Glutamatergic neuron (in vitro differentiated cells): ENCODE measurements at regions not wholly inside any gene's neighbourhood (a gene's known extent, or its start where the extent isn't known, plus 50 kb on each side); places are given as distances from the start of the nearest gene placed in this dataset.

Experiments
- DNase-seq: peaks from one replicate; pipeline ENCODE4 v3.0.0; 2022
- H3K27ac Mint-ChIP-seq: one replicate; pipeline ENCODE4 v1.8.0; 2020; ENCODE audit warnings: mild to moderate bottlenecking, mixed read lengths, inconsistent platforms; ENCODE audit not compliant: unreplicated experiment
- H3K27me3 Mint-ChIP-seq: one replicate; pipeline ENCODE4 v1.8.0; 2020; ENCODE audit warnings: mild to moderate bottlenecking, moderate library complexity, mixed read lengths, inconsistent platforms; ENCODE audit not compliant: unreplicated experiment
- H3K36me3 Mint-ChIP-seq: one replicate; pipeline ENCODE4 v1.8.0; 2020; ENCODE audit warnings: mild to moderate bottlenecking, mixed read lengths, inconsistent platforms; ENCODE audit not compliant: unreplicated experiment
- H3K4me1 Mint-ChIP-seq: one replicate; pipeline ENCODE4 v1.8.0; 2020; ENCODE audit warnings: mild to moderate bottlenecking, low read depth, mixed read lengths, inconsistent platforms; ENCODE audit not compliant: unreplicated experiment
- H3K4me3 Mint-ChIP-seq: one replicate; pipeline ENCODE4 v1.8.0; 2020; ENCODE audit warnings: mild to moderate bottlenecking, mixed read lengths, inconsistent platforms; ENCODE audit not compliant: unreplicated experiment
- H3K9me3 Mint-ChIP-seq: one replicate; pipeline ENCODE4 v1.8.0; 2020; ENCODE audit warnings: mild to moderate bottlenecking, moderate library complexity, mixed read lengths, inconsistent platforms; ENCODE audit not compliant: unreplicated experiment
- TF ChIP-seq, protein P1 (sequence below): fragments of 200-600 bp; sonication (generic); IDR thresholded peaks from one replicate; pipeline ENCODE4 v1.5.0; 2021; ENCODE audit not compliant: partially characterized antibody, unreplicated experiment

DNA sequence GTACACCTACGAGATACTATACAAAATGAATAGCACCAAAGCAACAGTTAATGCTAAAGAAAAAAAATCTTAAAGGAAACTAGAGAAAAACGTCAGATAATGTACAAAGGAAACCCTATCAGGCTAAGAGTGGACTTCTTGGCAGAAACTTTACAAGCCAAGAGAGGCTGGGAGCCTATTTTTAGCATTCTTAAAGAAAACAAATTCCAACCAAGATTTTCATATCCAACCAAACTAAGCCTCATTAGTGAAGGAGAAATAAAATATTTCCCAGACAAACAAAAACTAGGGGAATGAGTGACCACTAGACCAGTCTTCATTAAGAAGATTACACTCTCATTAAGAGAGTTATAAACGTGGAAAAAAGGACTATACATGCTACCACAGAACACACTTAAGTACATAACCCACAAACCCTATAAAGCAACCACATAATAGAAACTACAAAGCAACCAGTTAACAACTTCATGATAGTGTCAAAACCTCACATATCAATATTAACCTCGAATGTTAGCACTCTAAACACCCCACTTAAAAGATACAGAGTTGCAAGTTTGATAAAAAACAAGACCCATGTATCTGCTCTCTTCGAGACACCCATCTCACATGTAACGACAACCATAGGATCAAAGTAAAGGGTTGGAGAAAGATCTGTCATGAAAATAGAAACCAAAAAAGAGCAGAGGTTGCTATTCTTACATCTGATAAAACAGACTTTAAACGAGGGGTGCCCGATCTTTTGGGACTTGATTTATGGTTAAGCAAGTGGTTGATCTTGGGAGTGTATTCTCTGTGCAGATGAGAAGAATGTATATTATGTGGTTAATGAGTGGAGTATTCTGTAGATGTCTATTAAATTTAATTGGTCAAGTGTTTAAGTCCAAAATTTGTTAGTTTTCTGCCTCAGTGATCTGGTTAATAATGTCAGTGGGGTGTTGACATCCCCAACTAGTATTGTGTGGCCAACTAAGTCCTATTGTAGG lies 1301.4 kb downstream of the PLA2G4A start:
- Mint-ChIP-seq H3K9me3 (no peaks in the 10 kb centered on the region), H3K27ac (no peak overlapping the region), H3K36me3 (no peaks in the 10 kb centered on the region), H3K4me1 (no peaks in the 10 kb centered on the region), H3K27me3 (no peaks in the 10 kb centered on the region), H3K4me3 (no peak overlapping the region)
- TF ChIP-seq, protein P1, sequence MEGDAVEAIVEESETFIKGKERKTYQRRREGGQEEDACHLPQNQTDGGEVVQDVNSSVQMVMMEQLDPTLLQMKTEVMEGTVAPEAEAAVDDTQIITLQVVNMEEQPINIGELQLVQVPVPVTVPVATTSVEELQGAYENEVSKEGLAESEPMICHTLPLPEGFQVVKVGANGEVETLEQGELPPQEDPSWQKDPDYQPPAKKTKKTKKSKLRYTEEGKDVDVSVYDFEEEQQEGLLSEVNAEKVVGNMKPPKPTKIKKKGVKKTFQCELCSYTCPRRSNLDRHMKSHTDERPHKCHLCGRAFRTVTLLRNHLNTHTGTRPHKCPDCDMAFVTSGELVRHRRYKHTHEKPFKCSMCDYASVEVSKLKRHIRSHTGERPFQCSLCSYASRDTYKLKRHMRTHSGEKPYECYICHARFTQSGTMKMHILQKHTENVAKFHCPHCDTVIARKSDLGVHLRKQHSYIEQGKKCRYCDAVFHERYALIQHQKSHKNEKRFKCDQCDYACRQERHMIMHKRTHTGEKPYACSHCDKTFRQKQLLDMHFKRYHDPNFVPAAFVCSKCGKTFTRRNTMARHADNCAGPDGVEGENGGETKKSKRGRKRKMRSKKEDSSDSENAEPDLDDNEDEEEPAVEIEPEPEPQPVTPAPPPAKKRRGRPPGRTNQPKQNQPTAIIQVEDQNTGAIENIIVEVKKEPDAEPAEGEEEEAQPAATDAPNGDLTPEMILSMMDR, result no peak
- DNase-seq, result no peak

GRCh38 chr1:188137221-188137620 lies 1308.5 kb downstream of the PLA2G4A start:
- H3K27ac Mint-ChIP-seq, result no peak overlapping the region
- H3K4me3 Mint-ChIP-seq, result no peak overlapping the region
- H3K36me3 Mint-ChIP-seq, result no peaks in the 10 kb centered on the region
- DNase-seq, result no peak
- H3K4me1 Mint-ChIP-seq, result no peaks in the 10 kb centered on the region
- TF ChIP-seq, protein P1, result no peak
- H3K9me3 Mint-ChIP-seq, result no peaks in the 10 kb centered on the region
- no peaks in the 10 kb centered on the region for H3K27me3 Mint-ChIP-seq

GRCh38 chr1:188140958-188141357 lies 1312.2 kb downstream of the PLA2G4A start:
- peaks cover under 1% of the 10 kb centered on the region for H3K9me3 Mint-ChIP-seq
- H3K4me1 Mint-ChIP-seq, result no peaks in the 10 kb centered on the region
- no peak overlapping the region for H3K27ac Mint-ChIP-seq
- TF ChIP-seq, protein P1, result no peak
- no peaks in the 10 kb centered on the region for H3K27me3 Mint-ChIP-seq
- no peak for DNase-seq
- H3K36me3 Mint-ChIP-seq, result no peaks in the 10 kb centered on the region
- H3K4me3 Mint-ChIP-seq, result no peak overlapping the region

- Mint-ChIP-seq H3K36me3 (no peaks in the 10 kb centered on the region), H3K9me3 (peaks cover 3% of the 10 kb centered on the region), H3K4me3 (no peak overlapping the region), H3K4me1 (peaks cover 23% of the 10 kb centered on the region), H3K27me3 (no peaks in the 10 kb centered on the region), H3K27ac (no peak overlapping the region)
- DNase-seq, result no peak
- TF ChIP-seq, protein P1, result no peak
Measured at GRCh38 chr1:188154196-188154595, 1325.4 kb downstream of the PLA2G4A start.

DNA sequence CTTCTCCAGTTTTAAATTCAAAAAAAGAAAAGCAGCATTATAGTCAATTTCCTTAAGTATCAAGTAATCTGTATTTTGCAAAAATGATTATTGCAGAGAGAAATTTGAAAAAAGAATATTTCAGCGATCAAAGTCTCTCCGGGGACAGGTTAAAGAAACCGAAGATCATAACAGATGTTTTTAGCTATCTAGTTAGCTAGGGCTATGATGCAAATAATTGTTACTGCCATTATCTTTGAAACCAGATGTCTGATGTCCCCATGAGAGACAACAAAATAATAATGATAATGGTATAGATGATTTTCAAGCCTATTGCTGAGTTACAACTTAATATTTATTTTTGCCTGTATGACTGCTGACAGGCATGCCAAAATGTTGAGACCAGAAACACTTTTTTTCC lies 1326.0 kb downstream of the PLA2G4A start:
- peaks cover 3% of the 10 kb centered on the region for H3K9me3 Mint-ChIP-seq
- no peaks in the 10 kb centered on the region for H3K36me3 Mint-ChIP-seq
- H3K4me3 Mint-ChIP-seq, result no peak overlapping the region
- peak overlapping the region; percentile 86 for H3K27ac Mint-ChIP-seq
- peaks cover 26% of the 10 kb centered on the region for H3K4me1 Mint-ChIP-seq
- no peaks in the 10 kb centered on the region for H3K27me3 Mint-ChIP-seq
- TF ChIP-seq, protein P1, result no peak
- no peak for DNase-seq
